Sigmoid colon (tissue), 6 donors: ENCODE measurements at regions not wholly inside any gene's neighbourhood (a gene's known extent, or its start where the extent isn't known, plus 50 kb on each side); places are given as distances from the start of the nearest gene placed in this dataset.

ENCODE experiments used
- DNase-seq: peaks from one replicate; pipeline ENCODE4 v3.0.0-alpha.2; 2019
- H3K27ac ChIP-seq, 4 donors: fragments of 200-600 bp; sonication (generic); one replicate each; pipeline ENCODE4 v1.5.1; 2016 to 2019; ENCODE audit warnings: mild to moderate bottlenecking in 1 of 4
- H3K27me3 ChIP-seq, 3 donors: fragments of 200-600 bp; sonication (generic); one replicate each; pipeline ENCODE4 v1.5.1; 2019; ENCODE audit warnings: mild to moderate bottlenecking in 1 of 3
- H3K36me3 ChIP-seq, 4 donors: fragments of 200-600 bp; sonication (generic); one replicate each; pipeline ENCODE4 v1.5.1; 2016 to 2019
- H3K4me1 ChIP-seq, 4 donors: fragments of 200-600 bp; sonication (generic); one replicate each; pipeline ENCODE4 v1.5.1; 2017 to 2019
- H3K4me3 ChIP-seq, 4 donors: fragments of 200-600 bp; sonication (generic); one replicate each; pipeline ENCODE4 v1.5.1; 2017 to 2019; ENCODE audit warnings: mild to moderate bottlenecking in 2 of 4, moderate library complexity in 1 of 4
- H3K9me3 ChIP-seq, 4 donors: fragments of 200-600 bp in 3 of 4; sonication (generic) in 3 of 4; one replicate each; pipeline versions ENCODE4 v1.5.1 to v1.6.1; 2013 to 2019
- CTCF ChIP-seq, 4 experiments: fragments of 450-650 bp in 3 of 4; fragments of 200-600 bp in 1 of 4; IDR thresholded peaks; one replicate each; pipeline ENCODE4 v1.5.1; 2016 to 2019; ENCODE audit warnings: antibody characterized with exemption in 4 of 4, mild to moderate bottlenecking in 3 of 4, moderate library complexity in 2 of 4
- EP300 ChIP-seq, 4 donors: sonication (generic); formaldehyde crosslinking; IDR thresholded peaks; one replicate each; pipeline ENCODE4 v1.6.1; 2017; ENCODE audit warnings: antibody characterized with exemption in 4 of 4
- POLR2A ChIP-seq, 2 donors: fragments of 450-650 bp; IDR thresholded peaks; one replicate each; pipeline ENCODE4 v1.6.1; 2016; ENCODE audit warnings: antibody characterized with exemption in 2 of 2, mild to moderate bottlenecking in 2 of 2, moderate library complexity in 2 of 2
- POLR2AphosphoS5 ChIP-seq, 4 donors: sonication (generic); formaldehyde crosslinking; IDR thresholded peaks; one replicate each; pipeline ENCODE4 v1.6.1; 2017; ENCODE audit warnings: antibody characterized with exemption in 4 of 4
- WGBS, 2 donors: extraction: QIAGEN DNeasy Blood & Tissue Kit; methylation state at CpG; one replicate each; pipeline ENCODE4 v1.1.7; 2013; 5-methylcytosine and 5-hydroxymethylcytosine counted together
- intact Hi-C: fragments of 100-400 bp; cut with DNase I; formaldehyde crosslinking; loops from one replicate; pipeline ENCODE4 v1.15.1; 2023
- donor health status: healthy with polysubstance abuse.
- donor health status: healthy.

- intact Hi-C loops, result no loop called here
Observed at GRCh38 chr4:27921231-27921630, 1060.6 kb downstream of the STIM2 start.

DNA sequence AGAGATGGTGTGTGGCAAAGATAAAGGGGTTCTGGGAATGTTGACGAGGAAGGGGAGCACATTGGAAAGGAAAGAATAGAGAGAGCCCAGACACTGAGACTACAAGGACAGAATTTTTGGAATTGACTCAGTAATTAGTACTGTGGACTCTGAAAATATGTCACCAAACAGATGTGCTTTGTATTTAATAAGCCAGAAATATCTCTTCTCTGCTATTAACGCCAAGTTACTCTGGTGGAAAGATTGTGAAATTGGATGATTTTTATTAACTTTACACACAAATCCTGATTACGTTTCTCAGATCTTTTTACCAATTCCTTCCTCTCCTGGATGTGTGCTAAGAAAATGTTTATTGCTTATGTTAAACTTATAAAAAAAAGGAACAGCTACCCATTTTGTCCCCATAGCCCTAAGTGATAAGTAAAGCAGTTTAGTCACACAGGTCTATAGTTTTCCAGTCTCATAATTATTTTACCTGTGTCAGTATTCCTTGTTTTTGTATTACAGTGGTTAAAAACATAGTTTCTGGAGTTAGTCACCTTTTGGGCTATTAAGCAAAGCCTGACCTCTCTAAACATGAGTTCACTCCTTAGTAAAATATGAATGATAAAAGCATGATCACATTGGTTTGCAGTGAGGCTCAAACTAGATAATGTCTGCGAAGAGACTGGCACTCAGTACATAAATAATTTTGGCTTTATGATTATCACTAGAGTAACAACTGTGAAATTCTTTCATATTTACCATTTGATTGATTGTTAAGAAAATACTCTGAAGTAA lies 1068.3 kb downstream of the STIM2 start:
- Histone ChIP-seq H3K4me3 (no peak overlapping the region), H3K27ac (no peak overlapping the region), H3K4me1 (no peaks in the 10 kb centered on the region), H3K36me3 (no peaks in the 10 kb centered on the region), H3K9me3 (no peaks in the 10 kb centered on the region), H3K27me3 (no peaks in the 10 kb centered on the region)
- 67 to 76% methylated on average over 4 of the region's 4 CpGs for WGBS, 2 donors
- no peak for DNase-seq
- TF ChIP-seq EP300 (IDR thresholded peaks at IDR 0.05) (no peak), CTCF (IDR thresholded peaks at IDR 0.05) (no peak), POLR2AphosphoS5 (IDR thresholded peaks at IDR 0.05) (no peak), POLR2A (IDR thresholded peaks at IDR 0.05) (no peak)
- intact Hi-C loops, result no loop called here

More at GRCh38 chr4:27921231-27921630, 1060.6 kb downstream of the STIM2 start:
- TF ChIP-seq POLR2A (IDR thresholded peaks at IDR 0.05), result no peak
- no peak for TF ChIP-seq POLR2AphosphoS5 (IDR thresholded peaks at IDR 0.05)
- TF ChIP-seq EP300 (IDR thresholded peaks at IDR 0.05), result no peak
- TF ChIP-seq CTCF (IDR thresholded peaks at IDR 0.05), result no peak
- Histone ChIP-seq H3K4me3 (no peak overlapping the region), H3K27me3 (no peaks in the 10 kb centered on the region), H3K36me3 (no peaks in the 10 kb centered on the region), H3K27ac (no peak overlapping the region), H3K4me1 (no peaks in the 10 kb centered on the region), H3K9me3 (no peaks in the 10 kb centered on the region)
- 79 to 81% methylated on average over 4 of the region's 4 CpGs for WGBS, 2 donors
- no peak for DNase-seq

- TF ChIP-seq POLR2A (IDR thresholded peaks at IDR 0.05) (no peak), POLR2AphosphoS5 (IDR thresholded peaks at IDR 0.05) (no peak), CTCF (IDR thresholded peaks at IDR 0.05) (no peak), EP300 (IDR thresholded peaks at IDR 0.05) (no peak)
- H3K27me3 ChIP-seq, result no peaks in the 10 kb centered on the region
- no peak overlapping the region for H3K4me3 ChIP-seq
- H3K9me3 ChIP-seq, result no peaks in the 10 kb centered on the region
- H3K4me1 ChIP-seq, result no peaks in the 10 kb centered on the region
- H3K27ac ChIP-seq, result no peak overlapping the region
- intact Hi-C loops, result no loop called here
- no peaks in the 10 kb centered on the region for H3K36me3 ChIP-seq
- DNase-seq, result no peak
- 52 to 73% methylated on average over 3 of the region's 3 CpGs for WGBS, 2 donors
Observed at GRCh38 chr4:27930291-27930690, 1069.7 kb downstream of the STIM2 start.

DNA sequence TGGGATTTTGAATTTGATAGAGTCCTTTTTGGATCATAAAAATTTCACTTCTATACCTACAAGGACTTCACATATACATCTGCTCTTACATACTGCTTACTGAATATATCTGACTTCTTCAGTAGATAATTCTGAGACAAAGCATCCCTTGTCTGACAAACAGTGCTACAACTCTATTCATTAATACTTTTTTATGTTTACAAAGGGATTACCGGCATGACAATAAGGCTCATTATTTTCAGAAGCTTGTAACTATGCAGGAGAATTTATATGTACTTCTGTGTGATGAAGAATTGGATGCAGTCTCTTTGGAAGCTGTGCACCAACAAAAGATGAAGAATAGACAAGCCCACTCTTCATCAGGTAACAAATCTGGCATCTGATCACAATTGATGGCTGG lies 1070.3 kb downstream of the STIM2 start:
- TF ChIP-seq CTCF (IDR thresholded peaks at IDR 0.05), result no peak
- TF ChIP-seq POLR2AphosphoS5 (IDR thresholded peaks at IDR 0.05), result no peak
- intact Hi-C loops, result no loop called here
- WGBS, 2 donors, result 88 to 92% methylated on average over 1 of the region's 1 CpG
- H3K4me1 ChIP-seq, result no peaks in the 10 kb centered on the region
- no peaks in the 10 kb centered on the region for H3K27me3 ChIP-seq
- no peak overlapping the region for H3K4me3 ChIP-seq
- H3K36me3 ChIP-seq, result no peaks in the 10 kb centered on the region
- no peak for DNase-seq
- no peaks in the 10 kb centered on the region for H3K9me3 ChIP-seq
- no peak overlapping the region for H3K27ac ChIP-seq

- H3K4me1 ChIP-seq, result no peaks in the 10 kb centered on the region
- 27 to 49% methylated on average over 1 of the region's 1 CpG for WGBS, 2 donors
- no peaks in the 10 kb centered on the region for H3K9me3 ChIP-seq
- H3K27me3 ChIP-seq, result no peaks in the 10 kb centered on the region
- H3K4me3 ChIP-seq, result no peak overlapping the region
- H3K36me3 ChIP-seq, result no peaks in the 10 kb centered on the region
- intact Hi-C loops, result no loop called here
- DNase-seq, result no peak
- TF ChIP-seq POLR2A (IDR thresholded peaks at IDR 0.05), result no peak
- no peak for TF ChIP-seq POLR2AphosphoS5 (IDR thresholded peaks at IDR 0.05)
- H3K27ac ChIP-seq, result no peak overlapping the region
Observed at GRCh38 chr4:27931584-27931983, 1070.9 kb downstream of the STIM2 start.
